HEK293 (cell line): ENCODE measurements at regions not wholly inside any gene's neighbourhood (a gene's known extent, or its start where the extent isn't known, plus 50 kb on each side); places are given as distances from the start of the nearest gene placed in this dataset.

Experiments used
- CTCF ChIA-PET: fragments of 350-600 bp; formaldehyde crosslinking; extraction: SDS; loops from one replicate; lab custom pipeline; 2021; ENCODE audit warnings: antibody characterized with exemption; lab: Yijun Ruan, JAX
- POLR2A ChIA-PET: fragments of 300-600 bp; formaldehyde crosslinking; extraction: SDS; loops from one replicate; lab custom pipeline; 2020; ENCODE audit warnings: antibody characterized with exemption, inconsistent platforms; lab: Yijun Ruan, JAX
- H3K27ac ChIP-seq: fragments of 200-500 bp; sonication (Bioruptor generic); 2 replicates; pipeline ENCODE4 v1.5.1; 2014; ENCODE audit warnings: low read depth, low read length, control low read depth, inconsistent platforms; ENCODE audit errors: extremely low read depth
- H3K36me3 ChIP-seq, 2 experiments: fragments of 200-500 bp in 1 of 2; sonication (Bioruptor generic) in 1 of 2; 1 replicate in 1 of 2; 2 replicates in 1 of 2; pipeline ENCODE4 v1.5.1; 2014 to 2017; ENCODE audit warnings: inconsistent platforms in 2 of 2, low read length in 2 of 2; ENCODE audit not compliant: control insufficient read depth in 2 of 2, insufficient read depth in 1 of 2
- H3K4me1 ChIP-seq: fragments of 200-500 bp; sonication (Bioruptor generic); 2 replicates; pipeline ENCODE4 v1.5.1; 2014; ENCODE audit warnings: mild to moderate bottlenecking, low read length, inconsistent platforms; ENCODE audit not compliant: control insufficient read depth, insufficient read depth
- H3K4me3 ChIP-seq: 2 replicates; pipeline ENCODE4 v1.5.1; 2011; ENCODE audit warnings: low read depth, mild to moderate bottlenecking, control low read depth, low read length, moderate library complexity
- H3K9me3 ChIP-seq: fragments of 200-500 bp; sonication (Bioruptor generic); 2 replicates; pipeline ENCODE4 v1.5.1; 2014; ENCODE audit warnings: low read depth, low read length, inconsistent platforms; ENCODE audit not compliant: control insufficient read depth, insufficient read depth
- BCL11B ChIP-seq: fragments of 450-650 bp; formaldehyde crosslinking; IDR thresholded peaks from 2 replicates; pipeline ENCODE4 v1.5.1; 2016; ENCODE audit warnings: low read depth, missing biosample characterization, missing genetic modification characterization
- GLI2 ChIP-seq: fragments of 450-650 bp; formaldehyde crosslinking; IDR thresholded peaks from 2 replicates; pipeline ENCODE4; 2017; ENCODE audit warnings: missing biosample characterization, missing genetic modification characterization, low read depth, borderline replicate concordance
- GLIS1 ChIP-seq: fragments of 450-650 bp; formaldehyde crosslinking; IDR thresholded peaks from 2 replicates; pipeline ENCODE4 v1.5.1; 2016; ENCODE audit warnings: missing biosample characterization, missing genetic modification characterization
- GLIS2 ChIP-seq: fragments of 450-650 bp; formaldehyde crosslinking; IDR thresholded peaks from 2 replicates; pipeline ENCODE4 v1.5.1; 2016; ENCODE audit warnings: missing biosample characterization, missing genetic modification characterization
- REST ChIP-seq: fragments of 450-650 bp; formaldehyde crosslinking; IDR thresholded peaks from 2 replicates; pipeline ENCODE4 v1.5.1; 2016; ENCODE audit warnings: missing biosample characterization, missing genetic modification characterization
- SP2 ChIP-seq: fragments of 450-650 bp; formaldehyde crosslinking; IDR thresholded peaks from 2 replicates; pipeline ENCODE4 v1.5.1; 2016; ENCODE audit warnings: missing biosample characterization, missing genetic modification characterization
- WT1 ChIP-seq: fragments of 450-650 bp; formaldehyde crosslinking; IDR thresholded peaks from 2 replicates; pipeline ENCODE4 v1.5.1; 2016; ENCODE audit warnings: missing biosample characterization, missing genetic modification characterization
- YY2 ChIP-seq: fragments of 450-650 bp; formaldehyde crosslinking; IDR thresholded peaks from 2 replicates; pipeline ENCODE4 v1.5.1; 2016; ENCODE audit warnings: missing biosample characterization, missing genetic modification characterization
- ZBTB17 ChIP-seq: fragments of 450-650 bp; formaldehyde crosslinking; IDR thresholded peaks from 2 replicates; pipeline ENCODE4 v1.5.1; 2016; ENCODE audit warnings: missing biosample characterization, missing genetic modification characterization
- ZBTB21 ChIP-seq: fragments of 450-650 bp; formaldehyde crosslinking; IDR thresholded peaks from 2 replicates; pipeline ENCODE4 v1.5.1; 2017; ENCODE audit warnings: missing biosample characterization, missing genetic modification characterization
- ZBTB8A ChIP-seq: fragments of 450-650 bp; formaldehyde crosslinking; IDR thresholded peaks from 2 replicates; pipeline ENCODE4 v1.5.1; 2016; ENCODE audit warnings: missing biosample characterization, missing genetic modification characterization
- ZIC2 ChIP-seq: fragments of 450-650 bp; formaldehyde crosslinking; IDR thresholded peaks from 2 replicates; pipeline ENCODE4 v1.5.1; 2016; ENCODE audit warnings: missing biosample characterization, missing genetic modification characterization
- ZNF132 ChIP-seq: fragments of 450-650 bp; formaldehyde crosslinking; IDR thresholded peaks from 2 replicates; pipeline ENCODE4 v1.5.1; 2017; ENCODE audit warnings: missing biosample characterization, missing genetic modification characterization, borderline replicate concordance
- ZNF341 ChIP-seq: fragments of 450-650 bp; formaldehyde crosslinking; IDR thresholded peaks from 2 replicates; pipeline ENCODE4; 2016; ENCODE audit warnings: low read depth, missing biosample characterization, missing genetic modification characterization
- ZNF548 ChIP-seq: fragments of 450-650 bp; formaldehyde crosslinking; IDR thresholded peaks from 2 replicates; pipeline ENCODE4 v1.5.1; 2016; ENCODE audit warnings: missing biosample characterization, missing genetic modification characterization
- ZNF600 ChIP-seq: fragments of 450-650 bp; formaldehyde crosslinking; IDR thresholded peaks from 2 replicates; pipeline ENCODE4 v1.5.1; 2016; ENCODE audit warnings: missing biosample characterization, missing genetic modification characterization
- ZNF692 ChIP-seq: fragments of 450-650 bp; formaldehyde crosslinking; IDR thresholded peaks from 2 replicates; pipeline ENCODE4 v1.5.1; 2016; ENCODE audit warnings: missing biosample characterization, missing genetic modification characterization
- TF ChIP-seq, protein P1 (sequence below): fragments of 450-650 bp; formaldehyde crosslinking; IDR thresholded peaks from 2 replicates; pipeline ENCODE4 v1.5.1; 2016; ENCODE audit warnings: missing biosample characterization, missing genetic modification characterization
- TF ChIP-seq, protein P2 (sequence below): fragments of 450-650 bp; formaldehyde crosslinking; IDR thresholded peaks from 2 replicates; pipeline ENCODE4 v1.5.1; 2016; ENCODE audit warnings: missing biosample characterization, missing genetic modification characterization
- TF ChIP-seq, protein P3 (sequence below): fragments of 450-650 bp; formaldehyde crosslinking; IDR thresholded peaks from 2 replicates; pipeline ENCODE4 v1.5.1; 2016; ENCODE audit warnings: missing biosample characterization, missing genetic modification characterization

- TF ChIP-seq REST (tag by site-specific recombination) (no peak), GLIS1 (peak; percentile 15; the same call in 1 of the 2 replicates)
- TF ChIP-seq, all 188 proteins: peak for 3
These were observed 72.3 kb upstream of the C1QTNF9B start (continued) for GRCh38 chr13:23969647-23970046.

DNA sequence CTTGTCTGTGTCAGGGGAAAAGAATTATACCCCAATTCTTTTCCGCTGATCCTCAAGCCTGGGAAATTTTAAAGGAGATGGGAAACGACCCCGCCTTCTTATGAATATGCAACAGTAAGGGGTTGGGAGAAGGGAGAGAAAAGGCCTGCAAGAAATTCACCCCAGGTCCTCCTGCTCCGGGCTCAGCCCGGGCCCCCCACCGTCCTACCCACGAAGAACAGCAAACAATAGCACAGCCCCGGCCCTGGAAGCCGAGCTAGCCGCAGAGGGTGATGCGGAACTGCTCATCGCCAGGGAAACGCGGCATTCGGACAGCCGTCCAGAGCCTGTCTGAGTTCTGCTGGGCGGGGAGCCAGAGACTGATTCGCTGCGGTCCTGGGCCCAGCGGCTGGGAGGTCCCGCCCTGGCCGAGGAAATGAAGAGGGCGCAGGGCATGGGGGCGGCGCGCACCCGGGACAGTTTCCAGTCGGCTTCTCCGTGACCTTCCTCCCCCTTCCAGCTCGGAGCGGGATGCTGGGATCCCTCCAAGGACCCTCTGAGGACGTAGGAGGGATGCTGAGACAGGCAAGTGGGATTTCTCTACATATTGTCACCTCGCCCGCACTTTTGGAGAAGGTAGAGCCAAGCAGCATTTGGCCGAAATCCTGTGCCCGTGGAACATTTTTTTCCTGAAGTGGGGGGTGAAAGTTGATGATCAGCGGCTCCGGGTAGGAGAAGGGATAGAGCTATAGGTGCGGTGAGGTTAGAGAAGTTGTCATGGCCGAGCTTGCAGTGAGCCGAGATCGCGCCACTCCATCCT is 82.3 kb upstream of the C1QTNF9B start:
- Histone ChIP-seq H3K27ac (no peak overlapping the region), H3K4me1 (no peaks in the 10 kb centered on the region), H3K9me3 (no peaks in the 10 kb centered on the region), H3K4me3 (peak overlapping the region; percentile 54), H3K36me3 (no peaks in the 10 kb centered on the region)
- POLR2A ChIA-PET: interaction anchor here (0.7 kb wide), 1 partner anchor 181 kb away, joined by 4 read pairs; the partner anchor contains the start of gene SPATA13
- CTCF ChIA-PET: interaction anchor here (0.6 kb wide), 1 partner anchor 57 kb away, joined by 3 read pairs; no protein-coding TSS in a partner anchor
- TF ChIP-seq GLIS2 (tag by site-specific recombination) (peak; percentile 43), BCL11B (tag by site-specific recombination) (no peak), WT1 (no peak), ZNF692 (tag by site-specific recombination) (0 out of 2 replicates have a peak, but pooled peaks have one; percentile 8), ZBTB21 (tag by site-specific recombination) (no peak), YY2 (tag by site-specific recombination) (no peak), ZIC2 (tag by site-specific recombination) (peak; percentile 52; the same call in 1 of the 2 replicates), GLI2 (no peak), GLIS1 (peak; percentile 53; the same call in 1 of the 2 replicates), SP2 (tag by site-specific recombination) (peak; percentile 35), ZBTB17 (peak; percentile 52), ZNF600 (tag by site-specific recombination) (peak; percentile 73; the same call in 1 of the 2 replicates), ZNF548 (tag by site-specific recombination) (no peak), ZNF132 (tag by site-specific recombination) (no peak), ZNF341 (peak; percentile 76), ZBTB8A (tag by site-specific recombination) (0 out of 2 replicates have a peak, but pooled peaks have one; percentile 18)
- TF ChIP-seq, protein P1, sequence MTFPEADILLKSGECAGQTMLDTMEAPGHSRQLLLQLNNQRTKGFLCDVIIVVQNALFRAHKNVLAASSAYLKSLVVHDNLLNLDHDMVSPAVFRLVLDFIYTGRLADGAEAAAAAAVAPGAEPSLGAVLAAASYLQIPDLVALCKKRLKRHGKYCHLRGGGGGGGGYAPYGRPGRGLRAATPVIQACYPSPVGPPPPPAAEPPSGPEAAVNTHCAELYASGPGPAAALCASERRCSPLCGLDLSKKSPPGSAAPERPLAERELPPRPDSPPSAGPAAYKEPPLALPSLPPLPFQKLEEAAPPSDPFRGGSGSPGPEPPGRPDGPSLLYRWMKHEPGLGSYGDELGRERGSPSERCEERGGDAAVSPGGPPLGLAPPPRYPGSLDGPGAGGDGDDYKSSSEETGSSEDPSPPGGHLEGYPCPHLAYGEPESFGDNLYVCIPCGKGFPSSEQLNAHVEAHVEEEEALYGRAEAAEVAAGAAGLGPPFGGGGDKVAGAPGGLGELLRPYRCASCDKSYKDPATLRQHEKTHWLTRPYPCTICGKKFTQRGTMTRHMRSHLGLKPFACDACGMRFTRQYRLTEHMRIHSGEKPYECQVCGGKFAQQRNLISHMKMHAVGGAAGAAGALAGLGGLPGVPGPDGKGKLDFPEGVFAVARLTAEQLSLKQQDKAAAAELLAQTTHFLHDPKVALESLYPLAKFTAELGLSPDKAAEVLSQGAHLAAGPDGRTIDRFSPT (tag by site-specific recombination): 0 out of 2 replicates have a peak, but pooled peaks have one; percentile 25
- TF ChIP-seq, protein P2, sequence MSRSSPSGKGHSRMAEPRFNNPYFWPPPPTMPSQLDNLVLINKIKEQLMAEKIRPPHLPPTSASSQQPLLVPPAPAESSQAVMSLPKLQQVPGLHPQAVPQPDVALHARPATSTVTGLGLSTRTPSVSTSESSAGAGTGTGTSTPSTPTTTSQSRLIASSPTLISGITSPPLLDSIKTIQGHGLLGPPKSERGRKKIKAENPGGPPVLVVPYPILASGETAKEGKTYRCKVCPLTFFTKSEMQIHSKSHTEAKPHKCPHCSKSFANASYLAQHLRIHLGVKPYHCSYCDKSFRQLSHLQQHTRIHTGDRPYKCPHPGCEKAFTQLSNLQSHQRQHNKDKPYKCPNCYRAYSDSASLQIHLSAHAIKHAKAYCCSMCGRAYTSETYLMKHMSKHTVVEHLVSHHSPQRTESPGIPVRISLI (tag by site-specific recombination): peak; percentile 92
- TF ChIP-seq, protein P3, sequence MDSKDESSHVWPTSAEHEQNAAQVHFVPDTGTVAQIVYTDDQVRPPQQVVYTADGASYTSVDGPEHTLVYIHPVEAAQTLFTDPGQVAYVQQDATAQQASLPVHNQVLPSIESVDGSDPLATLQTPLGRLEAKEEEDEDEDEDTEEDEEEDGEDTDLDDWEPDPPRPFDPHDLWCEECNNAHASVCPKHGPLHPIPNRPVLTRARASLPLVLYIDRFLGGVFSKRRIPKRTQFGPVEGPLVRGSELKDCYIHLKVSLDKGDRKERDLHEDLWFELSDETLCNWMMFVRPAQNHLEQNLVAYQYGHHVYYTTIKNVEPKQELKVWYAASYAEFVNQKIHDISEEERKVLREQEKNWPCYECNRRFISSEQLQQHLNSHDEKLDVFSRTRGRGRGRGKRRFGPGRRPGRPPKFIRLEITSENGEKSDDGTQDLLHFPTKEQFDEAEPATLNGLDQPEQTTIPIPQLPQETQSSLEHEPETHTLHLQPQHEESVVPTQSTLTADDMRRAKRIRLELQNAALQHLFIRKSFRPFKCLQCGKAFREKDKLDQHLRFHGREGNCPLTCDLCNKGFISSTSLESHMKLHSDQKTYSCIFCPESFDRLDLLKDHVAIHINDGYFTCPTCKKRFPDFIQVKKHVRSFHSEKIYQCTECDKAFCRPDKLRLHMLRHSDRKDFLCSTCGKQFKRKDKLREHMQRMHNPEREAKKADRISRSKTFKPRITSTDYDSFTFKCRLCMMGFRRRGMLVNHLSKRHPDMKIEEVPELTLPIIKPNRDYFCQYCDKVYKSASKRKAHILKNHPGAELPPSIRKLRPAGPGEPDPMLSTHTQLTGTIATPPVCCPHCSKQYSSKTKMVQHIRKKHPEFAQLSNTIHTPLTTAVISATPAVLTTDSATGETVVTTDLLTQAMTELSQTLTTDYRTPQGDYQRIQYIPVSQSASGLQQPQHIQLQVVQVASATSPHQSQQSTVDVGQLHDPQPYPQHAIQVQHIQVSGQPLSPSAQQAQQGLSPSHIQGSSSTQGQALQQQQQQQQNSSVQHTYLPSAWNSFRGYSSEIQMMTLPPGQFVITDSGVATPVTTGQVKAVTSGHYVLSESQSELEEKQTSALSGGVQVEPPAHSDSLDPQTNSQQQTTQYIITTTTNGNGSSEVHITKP (tag by site-specific recombination): peak; percentile 55; the same call in 1 of the 2 replicates
